ENCODE measurements at regions not wholly inside any gene's neighbourhood (a gene's known extent, or its start where the extent isn't known, plus 50 kb on each side); places are given as distances from the start of the nearest gene placed in this dataset.
"Not testable (repeated sequence)": the region's sequence is repeated elsewhere in the genome, so short reads cannot be mapped to it uniquely, and the experiment has no call there.

GRCh38 chr5:142420561-142421227, 95.9 kb upstream of the SPRY4 start:
- FAIRE-seq, result peak; percentile 53
- no peak for DNase-seq (ENCODE audit: extremely low spot score, insufficient read length, low read depth)

GRCh38 chr5:142412581-142412980, 87.8 kb upstream of the SPRY4 start:
- DNase-seq (ENCODE audit: extremely low spot score, insufficient read length, low read depth), result no peak
- no peak for FAIRE-seq

GRCh38 chr5:142411656-142412425, 87.0 kb upstream of the SPRY4 start:
- FAIRE-seq (no peak), DNase-seq (ENCODE audit: extremely low spot score, insufficient read length, low read depth) (no peak)

- DNase-seq (ENCODE audit: extremely low spot score, insufficient read length, low read depth) (no peak), FAIRE-seq (no peak)
These were observed 86.3 kb upstream of the SPRY4 start for GRCh38 chr5:142411103-142411502.

- FAIRE-seq (no peak), DNase-seq (ENCODE audit: extremely low spot score, insufficient read length, low read depth) (no peak)
These were observed 84.2 kb upstream of the SPRY4 start for GRCh38 chr5:142408981-142409481.

- DNase-seq (ENCODE audit: extremely low spot score, insufficient read length, low read depth) (no peak), FAIRE-seq (no peak)
These were observed 83.7 kb upstream of the SPRY4 start for GRCh38 chr5:142408536-142408935.

- no peak for FAIRE-seq
- no peak for DNase-seq (ENCODE audit: extremely low spot score, insufficient read length, low read depth)
These were observed 81.1 kb upstream of the SPRY4 start for GRCh38 chr5:142405814-142406395.

- FAIRE-seq (no peak), DNase-seq (ENCODE audit: extremely low spot score, insufficient read length, low read depth) (no peak)
These were observed 80.2 kb upstream of the SPRY4 start for GRCh38 chr5:142405023-142405422.

GRCh38 chr5:142404046-142404477, 79.2 kb upstream of the SPRY4 start:
- DNase-seq (ENCODE audit: extremely low spot score, insufficient read length, low read depth) (no peak), FAIRE-seq (no peak)

GRCh38 chr5:142403583-142403982, 78.8 kb upstream of the SPRY4 start:
- DNase-seq (ENCODE audit: extremely low spot score, insufficient read length, low read depth) (no peak), FAIRE-seq (no peak)

- DNase-seq (ENCODE audit: extremely low spot score, insufficient read length, low read depth) (no peak), FAIRE-seq (no peak)
These were observed 78.0 kb upstream of the SPRY4 start for GRCh38 chr5:142402752-142403318.

GRCh38 chr5:142400415-142400814, 75.6 kb upstream of the SPRY4 start:
- FAIRE-seq, result no peak
- no peak for DNase-seq (ENCODE audit: extremely low spot score, insufficient read length, low read depth)

- FAIRE-seq (no peak), DNase-seq (ENCODE audit: extremely low spot score, insufficient read length, low read depth) (no peak)
These were observed 75.1 kb upstream of the SPRY4 start for GRCh38 chr5:142399891-142400290.

GRCh38 chr5:142398730-142399055, 73.9 kb upstream of the SPRY4 start:
- no peak for FAIRE-seq
- DNase-seq (ENCODE audit: extremely low spot score, insufficient read length, low read depth), result no peak

GRCh38 chr5:142398011-142398729, 73.3 kb upstream of the SPRY4 start:
- FAIRE-seq; DNase-seq (ENCODE audit: extremely low spot score, insufficient read length, low read depth): not testable (repeated sequence)

GRCh38 chr5:142397178-142397577, 72.4 kb upstream of the SPRY4 start:
- FAIRE-seq, result no peak
- DNase-seq (ENCODE audit: extremely low spot score, insufficient read length, low read depth), result no peak

- FAIRE-seq (no peak), DNase-seq (ENCODE audit: extremely low spot score, insufficient read length, low read depth) (no peak)
These were observed 71.7 kb upstream of the SPRY4 start for GRCh38 chr5:142396436-142397038.

GRCh38 chr5:142395334-142395733, 70.5 kb upstream of the SPRY4 start:
- FAIRE-seq (no peak), DNase-seq (ENCODE audit: extremely low spot score, insufficient read length, low read depth) (no peak)

GRCh38 chr5:142391058-142391845, 66.4 kb upstream of the SPRY4 start:
- no peak for FAIRE-seq
- DNase-seq (ENCODE audit: extremely low spot score, insufficient read length, low read depth), result no peak
